GM10248 (cell line): ENCODE measurements at regions not wholly inside any gene's neighbourhood (a gene's known extent, or its start where the extent isn't known, plus 50 kb on each side); places are given as distances from the start of the nearest gene placed in this dataset.

Experiments used
- CTCF ChIA-PET: fragments of 300-600 bp; sonication (Branson Sonifier 250); formaldehyde crosslinking; extraction: SDS; loops from one replicate; lab custom pipeline; 2021; ENCODE audit warnings: antibody characterized with exemption; lab: Yijun Ruan, JAX
- POLR2A ChIA-PET: fragments of 350-650 bp; sonication (Branson Sonifier 250); formaldehyde crosslinking; extraction: SDS; loops from one replicate; lab custom pipeline; 2020; ENCODE audit warnings: antibody characterized with exemption; lab: Yijun Ruan, JAX
- DNase-seq: peaks from one replicate; pipeline ENCODE4 v3.0.0; 2012; ENCODE audit errors: extremely low spot score
- CTCF ChIP-seq: IDR thresholded peaks from 2 replicates; pipeline ENCODE4 v1.5.1; 2012; ENCODE audit warnings: mild to moderate bottlenecking, low read depth; ENCODE audit errors: extremely low read depth, missing control alignments, control extremely low read depth

GRCh38 chr6:9467741-9468140 is 947.1 kb downstream of the TFAP2A start:
- DNase-seq, result no peak
- no peak for TF ChIP-seq CTCF
- POLR2A ChIA-PET, result no interaction called here
- CTCF ChIA-PET, result interaction anchor here (0.8 to 1.5 kb wide), 4 partner anchors 9 to 16 kb away, joined by 3 to 4 read pairs (median 3); no protein-coding TSS in a partner anchor

- no peak for TF ChIP-seq CTCF
- CTCF ChIA-PET, result interaction anchor here (3.0 kb wide), 1 partner anchor 12 kb away, joined by 11 read pairs; no protein-coding TSS in a partner anchor
Observed at GRCh38 chr6:9464583-9464982, 950.3 kb downstream of the TFAP2A start.

GRCh38 chr6:9463311-9463710 is 951.6 kb downstream of the TFAP2A start:
- CTCF ChIA-PET, result interaction anchor here (0.8 to 3.0 kb wide), 2 partner anchors 8 to 13 kb away, joined by 3 to 11 read pairs; no protein-coding TSS in a partner anchor

More at GRCh38 chr6:9464583-9464982, 950.3 kb downstream of the TFAP2A start:
- no peak for DNase-seq
- POLR2A ChIA-PET, result no interaction called here

GRCh38 chr6:9461188-9461587 is 953.7 kb downstream of the TFAP2A start:
- CTCF ChIA-PET, result interaction anchor here (0.8 to 1.4 kb wide), 3 partner anchors 9 to 64 kb away, joined by 3 read pairs; no protein-coding TSS in a partner anchor
- no peak for DNase-seq
- POLR2A ChIA-PET, result no interaction called here
- TF ChIP-seq CTCF, result no peak

More at GRCh38 chr6:9463311-9463710, 951.6 kb downstream of the TFAP2A start:
- POLR2A ChIA-PET, result no interaction called here
- TF ChIP-seq CTCF, result no peak
- DNase-seq, result no peak

GRCh38 chr6:9458424-9458823 is 956.5 kb downstream of the TFAP2A start:
- TF ChIP-seq CTCF, result no peak
- POLR2A ChIA-PET, result no interaction called here
- no peak for DNase-seq
- CTCF ChIA-PET, result interaction anchor here (1.4 kb wide), 1 partner anchor 9 kb away, joined by 3 read pairs; no protein-coding TSS in a partner anchor

- no peak for TF ChIP-seq CTCF
- CTCF ChIA-PET, result no interaction called here
Observed at GRCh38 chr6:9455864-9456658, 958.8 kb downstream of the TFAP2A start.

More at GRCh38 chr6:9455864-9456658, 958.8 kb downstream of the TFAP2A start:
- POLR2A ChIA-PET, result no interaction called here
- DNase-seq, result no peak
